ENCODE measurements at regions not wholly inside any gene's neighbourhood (a gene's known extent, or its start where the extent isn't known, plus 50 kb on each side); places are given as distances from the start of the nearest gene placed in this dataset.

- CTCF ChIA-PET: no interaction called here
- H3K9me3 ChIP-seq (ENCODE audit: control insufficient read depth, insufficient read depth, low read length): peaks cover 87% of the 10 kb centered on the region
Measured at GRCh38 chr6:169986171-169986847, 234.9 kb downstream of the ERMARD start.

GRCh38 chr6:169985121-169986015, 233.9 kb downstream of the ERMARD start:
- DNase-seq (ENCODE audit: low read depth, low spot score): no peak
- Histone ChIP-seq H3K27ac (ENCODE audit: low read depth, low read length) (no peak overlapping the region), H3K9me3 (ENCODE audit: control insufficient read depth, insufficient read depth, low read length) (peaks cover 87% of the 10 kb centered on the region), H3K4me3 (ENCODE audit: low read depth, low read length) (no peak overlapping the region), H3K27me3 (ENCODE audit: control insufficient read depth, insufficient read depth, low read length) (no peaks in the 10 kb centered on the region)
- ChIA-PET CTCF (no interaction called here), POLR2A (no interaction called here)
- no peak for TF ChIP-seq CTCF (IDR thresholded peaks at IDR 0.05; ENCODE audit: low read depth, low read length)

More at GRCh38 chr6:169986171-169986847, 234.9 kb downstream of the ERMARD start:
- POLR2A ChIA-PET: no interaction called here
- Histone ChIP-seq H3K4me3 (ENCODE audit: low read depth, low read length) (no peak overlapping the region), H3K27ac (ENCODE audit: low read depth, low read length) (no peak overlapping the region), H3K27me3 (ENCODE audit: control insufficient read depth, insufficient read depth, low read length) (no peaks in the 10 kb centered on the region)
- TF ChIP-seq CTCF (IDR thresholded peaks at IDR 0.05; ENCODE audit: low read depth, low read length): no peak
- no peak for DNase-seq (ENCODE audit: low read depth, low spot score)

- no peak overlapping the region for H3K27ac ChIP-seq (ENCODE audit: low read depth, low read length)
- no peaks in the 10 kb centered on the region for H3K27me3 ChIP-seq (ENCODE audit: control insufficient read depth, insufficient read depth, low read length)
- ChIA-PET POLR2A (no interaction called here), CTCF (no interaction called here)
- no peak for TF ChIP-seq CTCF (IDR thresholded peaks at IDR 0.05; ENCODE audit: low read depth, low read length)
- peaks cover 87% of the 10 kb centered on the region for H3K9me3 ChIP-seq (ENCODE audit: control insufficient read depth, insufficient read depth, low read length)
- no peak for DNase-seq (ENCODE audit: low read depth, low spot score)
- no peak overlapping the region for H3K4me3 ChIP-seq (ENCODE audit: low read depth, low read length)
Measured at GRCh38 chr6:169984181-169985120, 233.0 kb downstream of the ERMARD start.

GRCh38 chr6:169983651-169984050, 232.2 kb downstream of the ERMARD start:
- no peak for TF ChIP-seq CTCF (IDR thresholded peaks at IDR 0.05; ENCODE audit: low read depth, low read length)
- Histone ChIP-seq H3K27ac (ENCODE audit: low read depth, low read length) (no peak overlapping the region), H3K27me3 (ENCODE audit: control insufficient read depth, insufficient read depth, low read length) (no peaks in the 10 kb centered on the region), H3K4me3 (ENCODE audit: low read depth, low read length) (no peak overlapping the region), H3K9me3 (ENCODE audit: control insufficient read depth, insufficient read depth, low read length) (peaks cover 84% of the 10 kb centered on the region)
- ChIA-PET POLR2A (no interaction called here), CTCF (no interaction called here)
- no peak for DNase-seq (ENCODE audit: low read depth, low spot score)
